ENCODE measurements at regions not wholly inside any gene's neighbourhood (a gene's known extent, or its start where the extent isn't known, plus 50 kb on each side); places are given as distances from the start of the nearest gene placed in this dataset.

DNA sequence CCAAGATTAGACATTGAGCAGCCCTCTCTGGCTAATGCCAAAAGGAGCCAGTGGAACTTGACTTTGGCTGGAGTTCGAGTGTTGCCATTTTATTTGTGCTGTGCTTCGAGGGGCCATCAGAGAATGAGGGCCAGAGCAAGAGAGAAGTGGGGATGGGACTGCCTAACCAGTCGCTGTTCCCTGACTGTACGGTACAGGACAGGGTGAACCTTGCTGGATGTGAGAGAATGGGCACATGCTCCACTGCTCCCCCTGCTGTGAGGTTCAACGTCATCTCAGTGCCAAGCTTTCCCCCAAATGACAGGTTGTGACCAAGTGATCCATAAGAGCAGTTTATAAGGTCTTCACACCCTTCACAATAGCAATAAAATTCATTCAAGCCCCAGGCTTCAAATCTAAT lies 55.1 kb upstream of the BCL11B start:
- 86 to 89% methylated on average over 5 of the region's 5 CpGs for WGBS, 2 donors
- H3K27me3 ChIP-seq = no peaks in the 10 kb centered on the region
- DNase-seq = no peak

DNA sequence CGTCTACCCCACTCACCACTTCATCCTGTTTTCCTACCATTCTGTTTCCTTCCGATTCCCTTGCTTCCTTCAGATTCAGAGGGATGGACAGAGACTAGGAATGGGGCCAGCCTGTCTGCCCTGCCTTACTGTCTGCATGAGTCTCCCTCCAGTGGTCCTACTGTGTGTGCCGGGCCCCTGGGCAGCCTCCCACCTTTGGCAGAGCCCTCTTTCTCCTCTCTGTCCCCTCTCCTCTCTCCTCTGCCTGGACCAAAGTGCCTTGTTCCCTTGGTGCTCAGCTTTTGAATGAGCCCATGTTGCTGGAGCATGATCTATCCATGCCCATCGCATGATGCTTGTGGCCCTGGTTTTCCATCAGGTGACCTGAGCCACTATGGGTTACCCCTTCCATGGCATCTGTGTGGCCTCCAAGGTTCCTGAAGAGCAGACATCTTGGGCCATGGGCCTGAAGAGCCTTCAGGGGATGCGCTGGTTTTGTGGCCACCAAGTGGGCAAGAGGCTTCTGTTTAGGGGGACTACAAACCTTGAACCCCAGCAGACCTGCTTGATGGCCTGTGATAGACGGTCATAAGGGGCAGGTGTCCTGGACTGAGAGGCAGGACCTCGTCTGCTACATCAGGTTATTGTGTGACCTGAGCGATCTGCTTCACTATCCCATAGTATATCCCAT lies 54.2 kb upstream of the BCL11B start:
- no peaks in the 10 kb centered on the region for H3K36me3 ChIP-seq
- no peak overlapping the region for H3K27ac ChIP-seq
- intact Hi-C loops (cut with DNase I) = no loop called here
- DNase-seq = no peak
- no peak overlapping the region for H3K4me3 ChIP-seq (replicated peaks in 1 of 3)
- no peaks in the 10 kb centered on the region for H3K27me3 ChIP-seq
- no peaks in the 10 kb centered on the region for H3K9me3 ChIP-seq
- TF ChIP-seq POLR2A (IDR thresholded peaks at IDR 0.05) = no peak
- TF ChIP-seq, protein P1, sequence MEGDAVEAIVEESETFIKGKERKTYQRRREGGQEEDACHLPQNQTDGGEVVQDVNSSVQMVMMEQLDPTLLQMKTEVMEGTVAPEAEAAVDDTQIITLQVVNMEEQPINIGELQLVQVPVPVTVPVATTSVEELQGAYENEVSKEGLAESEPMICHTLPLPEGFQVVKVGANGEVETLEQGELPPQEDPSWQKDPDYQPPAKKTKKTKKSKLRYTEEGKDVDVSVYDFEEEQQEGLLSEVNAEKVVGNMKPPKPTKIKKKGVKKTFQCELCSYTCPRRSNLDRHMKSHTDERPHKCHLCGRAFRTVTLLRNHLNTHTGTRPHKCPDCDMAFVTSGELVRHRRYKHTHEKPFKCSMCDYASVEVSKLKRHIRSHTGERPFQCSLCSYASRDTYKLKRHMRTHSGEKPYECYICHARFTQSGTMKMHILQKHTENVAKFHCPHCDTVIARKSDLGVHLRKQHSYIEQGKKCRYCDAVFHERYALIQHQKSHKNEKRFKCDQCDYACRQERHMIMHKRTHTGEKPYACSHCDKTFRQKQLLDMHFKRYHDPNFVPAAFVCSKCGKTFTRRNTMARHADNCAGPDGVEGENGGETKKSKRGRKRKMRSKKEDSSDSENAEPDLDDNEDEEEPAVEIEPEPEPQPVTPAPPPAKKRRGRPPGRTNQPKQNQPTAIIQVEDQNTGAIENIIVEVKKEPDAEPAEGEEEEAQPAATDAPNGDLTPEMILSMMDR (IDR thresholded peaks at IDR 0.05) = no peak
- 88 to 89% methylated on average over 8 of the region's 8 CpGs for WGBS, 2 donors
- H3K4me1 ChIP-seq = peaks cover 0 to 5% of the 10 kb centered on the region in 2 donors

More for the DNA sequence above, 55.1 kb upstream of the BCL11B start:
- Histone ChIP-seq H3K4me3 (replicated peaks in 1 of 3) (no peak overlapping the region), H3K27ac (no peak overlapping the region), H3K9me3 (no peaks in the 10 kb centered on the region), H3K36me3 (no peaks in the 10 kb centered on the region), H3K4me1 (peaks cover 0 to 5% of the 10 kb centered on the region in 2 donors)
- intact Hi-C loops (cut with DNase I) = no loop called here
- TF ChIP-seq POLR2A (IDR thresholded peaks at IDR 0.05) = no peak
- TF ChIP-seq, protein P1 (IDR thresholded peaks at IDR 0.05) = no peak

DNA sequence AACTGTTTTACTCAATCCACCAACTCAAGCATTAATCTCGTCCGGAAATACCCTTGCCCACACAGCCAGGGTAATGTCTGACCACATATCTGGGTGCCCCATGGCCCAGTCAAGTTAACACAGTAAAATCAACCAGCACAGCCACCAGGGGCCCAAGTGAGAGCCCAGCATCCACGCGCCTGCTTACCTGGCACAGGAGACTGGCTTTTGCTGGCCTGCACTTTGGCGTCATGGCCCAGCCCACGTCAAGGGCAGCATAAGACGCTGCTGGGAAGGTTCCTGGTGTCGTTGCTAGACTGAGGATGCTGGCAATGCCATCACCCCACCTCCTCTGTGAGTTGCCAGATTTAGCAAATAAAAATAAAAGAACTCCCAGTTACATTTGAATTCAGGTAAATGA lies 53.6 kb upstream of the BCL11B start:
- Histone ChIP-seq H3K9me3 (no peaks in the 10 kb centered on the region), H3K4me3 (replicated peaks in 1 of 3) (no peak overlapping the region), H3K27ac (no peak overlapping the region), H3K27me3 (no peaks in the 10 kb centered on the region), H3K36me3 (no peaks in the 10 kb centered on the region), H3K4me1 (peaks cover 0 to 5% of the 10 kb centered on the region in 2 donors)
- TF ChIP-seq, protein P1 (IDR thresholded peaks at IDR 0.05) = no peak
- no peak for TF ChIP-seq POLR2A (IDR thresholded peaks at IDR 0.05)
- intact Hi-C loops (cut with DNase I) = no loop called here
- 97 to 99% methylated on average over 6 of the region's 8 CpGs for WGBS, 2 donors
- no peak for DNase-seq

DNA sequence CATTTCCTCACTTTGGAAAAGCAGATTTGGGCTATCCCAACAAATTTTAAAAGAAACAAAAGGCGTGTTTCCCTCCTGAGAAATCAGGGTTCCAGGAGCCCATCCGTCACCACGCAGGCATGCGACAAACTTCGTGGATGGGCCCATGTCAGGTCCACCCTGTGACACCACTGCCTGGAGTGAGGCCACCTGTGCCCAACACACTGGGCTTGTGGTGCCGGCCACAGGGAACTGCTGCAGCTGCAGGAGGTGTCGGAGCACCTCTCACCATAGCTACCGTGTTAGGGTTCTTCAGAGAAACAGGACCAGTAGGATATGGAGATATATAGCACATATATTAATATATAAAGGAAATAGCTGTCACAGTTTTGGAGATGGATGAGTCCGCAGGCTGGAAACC lies 53.0 kb upstream of the BCL11B start:
- Histone ChIP-seq H3K27ac (no peak overlapping the region), H3K36me3 (no peaks in the 10 kb centered on the region), H3K27me3 (no peaks in the 10 kb centered on the region), H3K4me1 (peaks cover 0 to 5% of the 10 kb centered on the region in 2 donors), H3K9me3 (no peaks in the 10 kb centered on the region), H3K4me3 (replicated peaks in 1 of 3) (no peak overlapping the region)
- intact Hi-C loops (cut with DNase I) = no loop called here
- WGBS, 2 donors = 80 to 88% methylated on average over 9 of the region's 9 CpGs
- TF ChIP-seq POLR2A (IDR thresholded peaks at IDR 0.05) = no peak
- TF ChIP-seq, protein P1 (IDR thresholded peaks at IDR 0.05) = no peak
- DNase-seq = no peak

DNA sequence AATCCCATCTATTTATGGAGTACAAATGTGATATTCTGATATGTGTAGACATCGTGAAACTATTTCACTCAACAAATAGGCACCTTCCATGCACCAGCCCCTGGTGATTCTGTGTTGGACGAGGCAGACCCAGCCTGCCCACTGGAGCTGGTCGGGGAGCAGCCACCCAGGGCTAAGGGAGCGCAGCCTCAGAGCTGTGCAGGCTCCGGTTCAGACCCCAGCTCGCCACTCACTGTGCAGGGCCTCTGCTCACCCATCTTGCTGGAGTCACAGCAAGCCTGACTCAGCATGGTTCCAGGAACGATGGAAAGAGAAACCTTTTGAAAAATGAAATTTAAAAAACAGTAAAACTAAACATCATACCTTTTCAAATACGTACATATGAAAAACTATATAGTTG lies 52.3 kb upstream of the BCL11B start:
- TF ChIP-seq, protein P1 (IDR thresholded peaks at IDR 0.05) = no peak
- TF ChIP-seq POLR2A (IDR thresholded peaks at IDR 0.05) = no peak

More for the DNA sequence above, 52.3 kb upstream of the BCL11B start:
- WGBS, 2 donors = 83 to 85% methylated on average over 8 of the region's 8 CpGs
- H3K4me1 ChIP-seq = peaks cover 0 to 5% of the 10 kb centered on the region in 2 donors
- no peaks in the 10 kb centered on the region for H3K27me3 ChIP-seq
- H3K36me3 ChIP-seq = no peaks in the 10 kb centered on the region
- DNase-seq = no peak
- intact Hi-C loops (cut with DNase I) = no loop called here
- no peak overlapping the region for H3K27ac ChIP-seq
- H3K4me3 ChIP-seq (replicated peaks in 1 of 3) = no peak overlapping the region
- no peaks in the 10 kb centered on the region for H3K9me3 ChIP-seq
